Esophagus squamous epithelium (tissue), 4 donors: ENCODE measurements at regions not wholly inside any gene's neighbourhood (a gene's known extent, or its start where the extent isn't known, plus 50 kb on each side); places are given as distances from the start of the nearest gene placed in this dataset.

ENCODE experiments used
- CTCF ChIP-seq, 6 experiments: fragments of 450-650 bp in 4 of 6; fragments of 200-600 bp in 2 of 6; sonication (generic) in 2 of 6; IDR thresholded peaks; one replicate each; pipeline ENCODE4 v1.5.1; 2016 to 2019; ENCODE audit warnings: antibody characterized with exemption in 6 of 6, mild to moderate bottlenecking in 4 of 6, moderate library complexity in 4 of 6
- POLR2A ChIP-seq, 4 donors: fragments of 450-650 bp; IDR thresholded peaks; one replicate each; pipeline ENCODE4 v1.6.1; 2017; ENCODE audit warnings: antibody characterized with exemption in 4 of 4, mild to moderate bottlenecking in 4 of 4, moderate library complexity in 3 of 4

GRCh38 chr4:100244347-100244746 is 54.1 kb upstream of the DDIT4L start:
- no peak for TF ChIP-seq POLR2A (IDR thresholded peaks at IDR 0.05)
- no peak for TF ChIP-seq CTCF (IDR thresholded peaks at IDR 0.05)
